SJSA1 (cell line): ENCODE measurements at regions not wholly inside any gene's neighbourhood (a gene's known extent, or its start where the extent isn't known, plus 50 kb on each side); places are given as distances from the start of the nearest gene placed in this dataset.
"Not testable (repeated sequence)": the region's sequence is repeated elsewhere in the genome, so short reads cannot be mapped to it uniquely, and the experiment has no call there.

Experiments
- DNase-seq, 2 experiments: peaks; one replicate each; pipeline ENCODE4 v3.0.0-alpha.2; 2015 to 2020; ENCODE audit warnings: low spot score in 2 of 2, low read depth in 1 of 2
- H3K27ac ChIP-seq: fragments of 250-450 bp; sonication (Bioruptor Pico); 2 replicates; pipeline ENCODE4 v1.5.1; 2020; ENCODE audit warnings: mild to moderate bottlenecking, moderate library complexity
- H3K27me3 ChIP-seq: fragments of 250-450 bp; sonication (Bioruptor Pico); replicated peaks from 2 replicates; pipeline ENCODE4 v1.5.1; 2020; ENCODE audit warnings: mild to moderate bottlenecking, moderate library complexity
- H3K36me3 ChIP-seq: fragments of 250-450 bp; sonication (Bioruptor Pico); 2 replicates; pipeline ENCODE4 v1.5.1; 2020; ENCODE audit warnings: mild to moderate bottlenecking
- H3K4me1 ChIP-seq: fragments of 250-450 bp; sonication (Bioruptor Pico); replicated peaks from 2 replicates; pipeline ENCODE4 v1.6.1; 2021; ENCODE audit warnings: mild to moderate bottlenecking
- H3K4me3 ChIP-seq: fragments of 250-450 bp; sonication (Bioruptor Pico); 2 replicates; pipeline ENCODE4 v1.5.1; 2020; ENCODE audit warnings: mild to moderate bottlenecking
- H3K9me3 ChIP-seq: fragments of 250-450 bp; sonication (Bioruptor Pico); replicated peaks from 2 replicates; pipeline ENCODE4 v1.5.1; 2020; ENCODE audit warnings: mild to moderate bottlenecking

DNA sequence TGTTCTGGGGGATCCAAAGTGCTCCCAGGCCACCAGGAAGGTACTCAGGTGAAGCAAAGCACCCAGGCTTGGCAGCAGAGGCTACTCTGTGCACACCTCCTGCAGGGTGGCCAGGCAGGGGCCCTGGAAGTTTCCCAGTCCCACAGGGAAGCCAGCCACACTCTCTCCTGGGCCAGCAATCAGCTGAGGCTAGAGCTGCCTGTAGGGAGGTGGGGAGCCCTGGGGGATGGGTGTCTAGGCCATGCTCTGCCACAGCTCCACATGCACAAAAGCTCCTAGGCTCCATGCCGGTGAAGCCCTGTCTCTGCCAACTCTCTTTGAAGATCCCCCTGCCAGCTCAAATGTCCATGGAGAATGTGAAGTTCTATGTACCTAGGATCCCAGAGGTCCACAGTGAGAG lies 231.4 kb downstream of the SPATA31A6 start:
- H3K27ac ChIP-seq, H3K9me3 ChIP-seq, H3K36me3 ChIP-seq, H3K4me3 ChIP-seq, H3K27me3 ChIP-seq, DNase-seq, H3K4me1 ChIP-seq: not testable (repeated sequence)

DNA sequence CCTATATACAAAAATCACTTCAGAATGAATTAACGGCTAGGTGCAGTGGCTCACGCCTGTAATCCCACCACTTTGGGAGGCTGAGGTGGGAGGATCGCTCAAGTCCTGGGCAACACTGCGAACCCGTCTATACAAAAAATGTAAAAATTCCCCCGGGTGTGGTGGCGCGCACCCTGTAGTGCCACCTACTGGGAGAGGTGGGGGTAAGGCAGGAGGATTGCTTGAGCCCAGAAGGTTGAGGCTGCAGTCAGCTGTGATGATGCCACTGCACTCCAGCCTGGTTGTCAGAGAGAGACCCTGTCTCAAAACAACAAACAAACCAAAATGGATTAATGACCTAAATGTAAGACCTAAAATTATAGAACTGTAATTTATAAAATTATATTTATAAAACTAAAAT lies 236.2 kb downstream of the SPATA31A6 start:
- not testable (repeated sequence) for H3K9me3 ChIP-seq, DNase-seq, H3K4me3 ChIP-seq, H3K27me3 ChIP-seq, H3K27ac ChIP-seq, H3K4me1 ChIP-seq, H3K36me3 ChIP-seq

DNA sequence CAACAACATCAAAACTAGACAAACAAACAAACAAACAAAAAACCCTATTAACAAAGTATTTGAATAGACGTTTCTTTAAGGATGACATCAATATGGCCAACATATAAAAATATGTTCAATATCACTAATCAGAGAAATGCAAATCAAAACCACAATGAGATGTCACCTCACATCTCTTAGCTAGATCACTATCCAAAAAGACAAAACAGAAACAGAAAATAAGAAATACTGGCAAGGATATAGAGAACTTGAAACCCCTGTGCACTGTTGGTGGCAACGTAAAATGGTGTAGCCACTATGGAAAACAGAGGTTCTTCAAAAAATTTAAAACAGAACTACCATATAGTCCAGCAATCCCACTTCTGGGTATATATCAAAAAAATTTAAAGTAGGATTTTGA lies 236.9 kb downstream of the SPATA31A6 start:
- H3K27me3 ChIP-seq, H3K4me1 ChIP-seq, H3K27ac ChIP-seq, DNase-seq, H3K4me3 ChIP-seq, H3K9me3 ChIP-seq, H3K36me3 ChIP-seq: not testable (repeated sequence)

DNA sequence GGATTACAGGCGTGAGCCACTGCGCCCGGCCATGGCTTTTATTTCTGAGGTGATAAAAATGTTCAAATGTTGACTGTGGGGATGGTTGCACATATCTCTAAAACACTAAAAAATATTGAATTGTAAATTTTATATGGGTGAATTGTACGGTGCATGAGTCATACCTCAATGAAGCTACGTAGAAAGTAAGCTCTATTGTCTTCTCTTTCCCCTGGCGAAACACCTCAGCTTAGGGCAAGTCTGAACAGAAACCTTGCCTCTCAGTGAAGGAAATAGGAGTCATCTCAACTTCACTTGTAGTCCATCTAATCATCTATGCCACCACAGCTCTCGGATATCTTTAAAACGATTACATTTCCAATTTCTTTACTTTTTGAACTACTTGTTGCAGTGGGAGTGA lies 238.2 kb downstream of the SPATA31A6 start:
- not testable (repeated sequence) for H3K4me3 ChIP-seq, H3K36me3 ChIP-seq, H3K9me3 ChIP-seq, H3K27ac ChIP-seq, H3K4me1 ChIP-seq, DNase-seq, H3K27me3 ChIP-seq

DNA sequence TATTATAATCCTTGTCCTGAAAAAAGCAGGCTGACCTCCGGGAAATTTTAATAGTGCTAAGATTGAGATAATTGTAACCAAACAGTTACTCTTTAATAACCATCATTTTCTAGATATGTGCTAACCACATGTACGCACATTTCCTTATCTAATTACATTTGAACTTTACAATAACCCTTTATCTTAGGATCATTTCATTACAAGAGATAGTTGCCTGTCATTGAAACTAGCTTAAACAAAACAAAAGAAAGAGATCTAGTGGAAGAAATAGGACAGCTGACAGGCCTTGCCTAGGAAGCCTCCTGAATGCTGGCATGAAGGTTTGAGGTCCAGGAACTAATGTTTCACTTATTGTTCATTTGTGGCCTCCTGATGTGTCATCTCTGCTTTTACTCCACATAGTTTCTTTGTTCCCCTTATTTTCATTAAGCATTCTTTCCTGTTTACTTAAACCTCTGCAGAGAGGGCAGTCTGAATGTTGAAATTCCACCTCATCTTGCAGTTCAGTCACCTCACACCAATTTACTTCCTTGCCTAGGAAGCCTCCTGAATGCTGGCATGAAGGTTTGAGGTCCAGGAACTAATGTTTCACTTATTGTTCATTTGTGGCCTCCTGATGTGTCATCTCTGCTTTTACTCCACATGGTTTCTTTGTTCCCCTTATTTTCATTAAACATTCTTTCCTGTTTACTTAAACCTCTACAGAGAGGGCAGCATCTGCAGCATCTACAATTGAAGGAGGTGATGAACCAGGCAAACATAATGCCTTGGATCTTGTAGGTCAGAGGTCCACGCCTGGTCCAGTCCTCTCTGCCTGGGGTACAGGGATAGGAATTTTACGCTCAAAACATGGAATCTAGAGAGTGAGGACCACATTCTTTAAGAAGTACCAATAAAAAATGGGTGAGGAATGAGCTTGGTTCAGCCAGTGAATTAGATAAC lies 247.5 kb downstream of the SPATA31A6 start:
- DNase-seq = peak; percentile 54 to 71
- H3K9me3 ChIP-seq, H3K36me3 ChIP-seq, H3K4me3 ChIP-seq, H3K27me3 ChIP-seq: not testable (repeated sequence)
- H3K4me1 ChIP-seq = peaks cover 11% of the 10 kb centered on the region
- peak overlapping the region; percentile 81 for H3K27ac ChIP-seq

DNA sequence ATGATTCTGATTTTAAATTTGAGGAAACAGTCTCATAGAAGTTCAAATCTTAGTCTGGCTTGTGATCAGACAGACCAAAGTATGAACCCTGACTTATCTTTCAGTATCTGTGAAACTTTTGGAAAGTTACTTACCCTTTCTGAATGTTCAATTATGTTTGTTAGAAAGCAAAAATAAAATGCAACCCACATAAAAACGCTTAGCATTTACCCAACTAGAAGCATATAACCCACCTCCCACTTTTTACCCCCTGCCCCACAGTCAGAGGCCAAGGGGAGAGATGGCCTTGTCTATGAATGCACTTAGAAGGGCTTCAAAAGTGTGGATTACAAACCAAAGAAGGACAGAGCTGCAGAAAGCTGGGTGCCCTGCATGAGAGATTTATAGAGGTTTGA lies 248.2 kb downstream of the SPATA31A6 start:
- Histone ChIP-seq H3K27ac (peak overlapping the region; percentile 64), H3K4me1 (peaks cover 11% of the 10 kb centered on the region)
- H3K9me3 ChIP-seq, H3K27me3 ChIP-seq, H3K4me3 ChIP-seq, H3K36me3 ChIP-seq: not testable (repeated sequence)
- peak in 1 of 2 experiments; percentile 7 for DNase-seq

DNA sequence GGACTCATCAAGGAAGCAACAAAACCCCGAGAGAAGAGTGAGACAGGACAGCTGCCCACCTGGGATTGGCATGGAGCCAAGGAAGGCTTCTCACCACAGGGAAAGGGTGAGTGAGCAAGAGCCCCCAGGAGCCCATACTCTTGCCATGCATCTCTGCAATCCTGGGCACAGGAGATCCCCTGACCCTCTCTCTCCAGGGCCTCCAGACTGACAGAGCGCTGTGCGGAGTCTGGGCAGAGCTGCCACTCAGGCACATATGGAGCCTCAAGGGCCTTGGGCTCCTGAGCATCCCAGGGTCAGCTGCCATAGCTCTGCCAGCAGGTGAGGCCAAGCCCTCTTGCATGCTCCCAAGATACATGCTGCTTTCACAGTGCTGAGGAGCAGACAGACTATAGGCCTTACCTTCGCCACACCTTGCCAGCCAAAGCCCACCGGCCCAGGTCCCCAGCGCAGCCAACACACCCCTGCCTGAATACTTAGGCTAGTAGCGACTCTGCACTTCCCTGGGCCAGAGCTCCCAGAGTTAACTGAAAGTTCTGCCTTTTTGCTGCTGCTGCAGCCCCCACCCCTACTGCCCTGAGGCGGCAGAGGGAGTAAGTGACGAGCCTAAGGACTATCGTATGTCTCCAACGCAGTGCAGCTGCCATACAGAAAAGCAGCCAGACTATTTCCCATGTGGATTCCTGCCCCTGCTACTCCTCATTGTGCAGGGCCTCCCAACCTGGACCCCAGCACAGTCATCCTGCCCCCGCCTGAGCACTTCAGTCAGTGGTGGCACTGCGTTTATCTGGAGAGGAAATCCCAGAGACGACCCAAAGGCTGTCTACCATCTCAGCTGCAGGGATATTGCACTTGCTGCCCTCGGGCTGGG lies 251.6 kb downstream of the SPATA31A6 start:
- H3K27me3 ChIP-seq, H3K9me3 ChIP-seq, H3K4me3 ChIP-seq, H3K36me3 ChIP-seq, H3K27ac ChIP-seq, DNase-seq: not testable (repeated sequence)
- H3K4me1 ChIP-seq = peaks cover 10% of the 10 kb centered on the region

DNA sequence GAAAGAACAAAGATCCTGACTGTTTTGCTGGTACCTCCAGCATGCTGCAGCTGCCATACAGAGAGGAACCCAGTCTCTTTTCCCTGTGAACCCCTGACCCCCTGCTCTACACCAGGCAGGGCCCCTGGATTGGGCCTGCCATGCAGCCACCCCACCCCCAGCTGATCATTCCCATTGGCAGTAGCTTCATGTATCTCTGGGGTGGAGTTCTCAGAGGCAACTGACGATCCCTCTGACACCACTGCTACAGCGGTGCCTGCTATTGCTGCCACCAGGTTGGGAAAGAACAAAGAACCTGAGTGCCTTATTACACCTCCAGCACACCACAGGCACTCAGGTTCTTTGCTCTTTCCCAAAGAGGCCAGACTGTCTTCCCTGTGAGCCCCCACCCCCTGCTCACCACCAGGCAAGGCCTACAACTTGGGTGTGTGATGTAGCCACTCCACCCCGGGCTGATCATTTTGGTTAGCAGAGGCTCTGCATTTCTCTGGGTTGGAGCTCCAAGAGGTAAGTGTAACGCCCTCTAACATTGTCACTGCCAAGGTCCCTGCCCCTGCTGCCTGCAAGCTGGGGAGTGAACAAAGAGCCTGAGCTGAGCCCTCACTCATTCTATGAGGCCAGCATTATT lies 252.4 kb downstream of the SPATA31A6 start:
- H3K27ac ChIP-seq, H3K27me3 ChIP-seq, DNase-seq, H3K4me3 ChIP-seq, H3K36me3 ChIP-seq, H3K4me1 ChIP-seq, H3K9me3 ChIP-seq: not testable (repeated sequence)

DNA sequence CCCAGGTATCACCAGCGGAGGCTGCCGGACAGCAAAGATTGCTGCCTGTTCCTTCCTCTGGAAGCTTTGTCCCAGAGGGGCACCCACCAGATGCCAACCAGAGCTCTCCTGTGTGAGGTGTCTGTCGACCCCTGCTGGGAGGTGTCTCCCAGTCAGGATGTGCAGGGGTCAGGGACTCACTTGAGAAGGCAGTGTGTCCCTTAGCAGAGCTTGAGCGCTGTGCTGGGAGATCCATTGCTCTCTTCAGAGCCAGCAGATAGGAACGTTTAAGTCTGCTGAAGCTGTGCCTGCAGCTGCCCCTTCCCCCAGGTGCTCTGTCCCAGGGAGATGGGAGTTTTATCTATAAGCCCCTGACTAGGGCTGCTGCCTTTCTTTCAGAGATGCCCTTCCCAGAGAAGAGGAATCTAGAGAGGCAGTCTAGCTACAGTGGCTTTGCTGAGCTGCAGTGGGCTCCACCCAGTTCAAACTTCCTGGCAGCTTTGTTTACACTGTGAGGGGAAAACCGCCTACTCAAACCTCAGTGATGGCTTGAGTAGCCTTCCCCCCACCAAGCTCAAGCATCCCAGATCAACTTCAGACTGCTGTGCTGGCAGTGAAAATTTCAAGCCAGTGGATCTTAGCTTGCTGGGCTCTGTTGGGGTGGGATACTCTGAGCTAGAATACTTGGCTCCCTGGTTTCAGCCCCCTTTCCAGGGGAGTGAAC lies 253.7 kb downstream of the SPATA31A6 start:
- H3K4me1 ChIP-seq, DNase-seq, H3K27me3 ChIP-seq, H3K27ac ChIP-seq, H3K36me3 ChIP-seq, H3K9me3 ChIP-seq, H3K4me3 ChIP-seq: not testable (repeated sequence)

DNA sequence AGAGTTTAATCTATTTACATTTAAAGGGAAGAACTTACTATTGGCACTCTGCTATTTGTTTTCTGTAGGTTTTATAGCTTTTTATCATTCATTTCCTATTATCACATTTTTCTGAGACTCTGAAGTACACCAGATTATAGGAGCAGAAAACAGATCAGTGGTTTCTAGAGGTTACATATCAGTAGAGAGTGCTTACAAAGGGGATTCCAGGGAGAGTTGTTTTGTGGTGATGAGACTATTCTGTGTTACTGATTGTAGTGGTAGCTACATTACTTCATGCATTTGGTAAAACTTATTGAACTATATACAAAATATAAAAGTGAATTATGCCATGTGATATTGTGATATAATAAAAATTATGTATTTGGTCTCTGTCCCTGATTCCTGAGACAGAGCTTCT lies 259.2 kb downstream of the SPATA31A6 start:
- not testable (repeated sequence) for H3K27ac ChIP-seq, H3K36me3 ChIP-seq, H3K9me3 ChIP-seq, DNase-seq, H3K4me3 ChIP-seq, H3K4me1 ChIP-seq, H3K27me3 ChIP-seq

DNA sequence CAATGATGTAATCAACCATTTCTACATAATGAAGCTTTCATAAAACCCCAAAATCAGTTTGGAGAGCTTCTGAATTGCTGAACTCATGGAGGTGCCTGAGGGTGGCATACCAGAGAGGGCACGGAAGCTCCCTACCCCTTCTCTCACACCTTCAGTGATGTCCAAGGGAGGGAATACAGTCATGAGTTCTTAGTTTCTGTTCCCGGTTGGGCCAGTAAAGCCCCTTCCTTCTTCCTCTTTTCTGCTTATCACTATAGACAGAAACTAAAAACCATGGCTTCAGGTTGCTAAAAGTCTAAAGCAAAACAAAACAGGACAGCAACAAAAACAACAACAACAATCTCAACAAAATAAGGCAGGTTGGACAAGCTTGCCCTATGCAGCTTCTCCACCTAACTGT lies 260.0 kb downstream of the SPATA31A6 start:
- H3K4me1 ChIP-seq, H3K4me3 ChIP-seq, DNase-seq, H3K9me3 ChIP-seq, H3K27me3 ChIP-seq, H3K27ac ChIP-seq, H3K36me3 ChIP-seq: not testable (repeated sequence)

DNA sequence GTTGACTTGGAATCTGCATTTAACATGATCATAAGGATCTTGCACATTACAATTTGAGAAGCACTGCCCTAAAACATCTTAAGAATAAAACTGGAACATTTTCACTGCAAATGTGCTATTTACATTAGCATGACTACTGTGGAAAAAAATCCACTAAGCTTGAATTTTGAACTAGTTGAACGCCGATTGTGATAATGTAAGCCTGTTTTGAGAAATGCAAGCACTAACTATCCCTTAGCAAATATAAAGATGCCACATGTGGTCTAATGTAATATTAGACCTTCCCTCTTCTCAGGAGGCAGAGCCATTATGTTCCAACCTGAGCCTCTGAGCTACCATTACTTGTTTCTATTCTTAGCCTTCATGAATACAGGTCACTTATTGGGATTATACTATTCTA lies 278.0 kb downstream of the SPATA31A6 start:
- not testable (repeated sequence) for DNase-seq, H3K27ac ChIP-seq, H3K36me3 ChIP-seq, H3K9me3 ChIP-seq, H3K4me3 ChIP-seq, H3K4me1 ChIP-seq, H3K27me3 ChIP-seq

DNA sequence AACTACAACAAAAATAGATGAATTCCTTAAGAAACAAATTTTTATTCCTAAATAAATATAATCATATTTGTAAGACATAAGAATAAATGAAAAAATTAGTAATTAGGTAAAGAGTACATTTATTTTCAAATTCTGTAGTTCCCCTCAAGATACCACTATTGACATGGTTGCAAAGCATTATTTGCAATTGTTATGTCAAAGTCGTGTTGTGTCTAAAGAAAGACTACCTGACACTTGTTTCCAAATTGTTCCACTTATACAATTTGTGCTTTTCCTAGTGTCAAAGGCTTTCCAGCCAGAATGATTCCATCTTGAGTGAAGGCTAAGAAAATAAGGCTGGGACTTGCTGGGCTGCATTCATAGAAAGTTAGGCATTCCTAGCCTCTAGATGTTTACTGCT lies 278.4 kb downstream of the SPATA31A6 start:
- H3K4me1 ChIP-seq, H3K9me3 ChIP-seq, H3K27me3 ChIP-seq, H3K27ac ChIP-seq, DNase-seq, H3K36me3 ChIP-seq, H3K4me3 ChIP-seq: not testable (repeated sequence)
